IMR-90 (cell line): ENCODE measurements at regions not wholly inside any gene's neighbourhood (a gene's known extent, or its start where the extent isn't known, plus 50 kb on each side); places are given as distances from the start of the nearest gene placed in this dataset.

Experiments
- ATAC-seq: fragments of 200-7000 bp; cut with Tn5 transposase; 2 replicates; pipeline ENCODE4 v1.9.1; 2020; ENCODE audit warnings: low read depth, mild to moderate bottlenecking, moderate library complexity
- BruUV-seq: library from RNA; stranded (reverse); fragments of 400-500 nt; replicated peaks from 2 replicates; lab custom pipeline; 2021; lab: Mats Ljungman, UMichigan
- CTCF ChIA-PET: fragments of 300-600 bp; formaldehyde crosslinking; extraction: SDS; loops from one replicate; lab custom pipeline; 2021; ENCODE audit warnings: antibody characterized with exemption; lab: Yijun Ruan, JAX
- POLR2A ChIA-PET: fragments of 300-600 bp; sonication (Branson Sonifier 250); formaldehyde crosslinking; loops from one replicate; lab custom pipeline; 2022; ENCODE audit warnings: antibody characterized with exemption; ENCODE audit not compliant: unreplicated experiment; lab: Charles Lee
- DNase-seq: peaks from one replicate; pipeline ENCODE4 v3.0.0; 2013
- H2AFZ ChIP-seq: replicated peaks from 2 replicates; pipeline ENCODE3; 2013; ENCODE audit warnings: low read length, mild to moderate bottlenecking; ENCODE audit not compliant: poor library complexity
- H2AK5ac ChIP-seq: 2 replicates; pipeline ENCODE4 v1.6.1; 2013; ENCODE audit warnings: low read depth, low read length, inconsistent platforms
- H2AK9ac ChIP-seq: replicated peaks from 2 replicates; pipeline ENCODE3; 2013; ENCODE audit warnings: mild to moderate bottlenecking, low read depth, low read length, moderate library complexity; ENCODE audit not compliant: poor library complexity
- H2BK120ac ChIP-seq: 2 replicates; pipeline ENCODE4 v1.6.1; 2013; ENCODE audit warnings: low read depth, low read length, inconsistent platforms
- H2BK15ac ChIP-seq: 3 replicates; pipeline ENCODE4 v1.6.1; 2013; ENCODE audit warnings: low read depth, low read length, inconsistent platforms
- H2BK20ac ChIP-seq: 2 replicates; pipeline ENCODE4 v1.6.1; 2013; ENCODE audit warnings: low read depth, mild to moderate bottlenecking, inconsistent platforms, low read length, moderate library complexity
- H2BK5ac ChIP-seq: 2 replicates; pipeline ENCODE4 v1.6.1; 2013; ENCODE audit warnings: mild to moderate bottlenecking, low read depth, low read length, inconsistent platforms; ENCODE audit not compliant: poor library complexity, severe bottlenecking
- H3K14ac ChIP-seq: replicated peaks from 2 replicates; pipeline ENCODE4 v1.6.1; 2013; ENCODE audit warnings: low read depth, low read length, inconsistent platforms
- H3K18ac ChIP-seq: 2 replicates; pipeline ENCODE4 v1.6.1; 2013; ENCODE audit warnings: low read depth, low read length, control low read depth
- H3K23ac ChIP-seq: 2 replicates; pipeline ENCODE4 v1.6.1; 2013; ENCODE audit warnings: low read depth, low read length, inconsistent platforms
- H3K27ac ChIP-seq: 2 replicates; pipeline ENCODE4 v1.5.1; 2013; ENCODE audit warnings: mild to moderate bottlenecking, control low read depth, low read length; ENCODE audit not compliant: insufficient read depth
- H3K27me3 ChIP-seq: 2 replicates; pipeline ENCODE4 v1.6.1; 2013; ENCODE audit warnings: low read length; ENCODE audit not compliant: control insufficient read depth, insufficient read depth
- H3K36me3 ChIP-seq: 2 replicates; pipeline ENCODE4 v1.6.1; 2013; ENCODE audit warnings: low read length, mixed read lengths; ENCODE audit not compliant: control insufficient read depth, insufficient read depth
- H3K4ac ChIP-seq: 2 replicates; pipeline ENCODE4 v1.6.1; 2013; ENCODE audit warnings: low read depth, low read length, inconsistent platforms
- H3K4me1 ChIP-seq: 2 replicates; pipeline ENCODE4 v1.6.1; 2013; ENCODE audit warnings: low read length, mixed read lengths; ENCODE audit not compliant: control insufficient read depth, insufficient read depth
- H3K4me2 ChIP-seq: 2 replicates; pipeline ENCODE4 v1.6.1; 2013; ENCODE audit warnings: low read depth, mild to moderate bottlenecking, control low read depth, low read length, moderate library complexity
- H3K4me3 ChIP-seq: 2 replicates; pipeline ENCODE4 v1.5.1; 2013; ENCODE audit warnings: low read depth, mild to moderate bottlenecking, control low read depth, low read length, moderate library complexity; ENCODE audit not compliant: insufficient read depth
- H3K56ac ChIP-seq: 2 replicates; pipeline ENCODE4 v1.6.1; 2013; ENCODE audit warnings: low read length, inconsistent platforms; ENCODE audit not compliant: insufficient read depth; ENCODE audit errors: extremely low read depth
- H3K79me1 ChIP-seq, 2 experiments: 2 replicates each; pipeline ENCODE4 v1.6.1; 2013; ENCODE audit warnings: low read length in 2 of 2, inconsistent platforms in 1 of 2, low read depth in 1 of 2
- H3K9ac ChIP-seq: 2 replicates; pipeline ENCODE4 v1.6.1; 2013; ENCODE audit warnings: low read depth, low read length, control low read depth
- H3K9me1 ChIP-seq: 2 replicates; pipeline ENCODE4 v1.6.1; 2013; ENCODE audit warnings: low read length, inconsistent platforms; ENCODE audit not compliant: insufficient read depth
- H3K9me3 ChIP-seq: 2 replicates; pipeline ENCODE4 v1.6.1; 2013; ENCODE audit warnings: low read length; ENCODE audit not compliant: control insufficient read depth, insufficient read depth
- H4K20me1 ChIP-seq: 2 replicates; pipeline ENCODE4 v1.6.1; 2013; ENCODE audit warnings: low read length, inconsistent platforms; ENCODE audit not compliant: insufficient read depth
- H4K5ac ChIP-seq: 2 replicates; pipeline ENCODE4 v1.6.1; 2013; ENCODE audit warnings: mild to moderate bottlenecking, low read depth, low read length, control low read depth
- H4K8ac ChIP-seq, 2 experiments: 2 replicates each; pipeline ENCODE4 v1.6.1; 2013; ENCODE audit warnings: low read depth in 2 of 2, low read length in 2 of 2, control low read depth in 1 of 2, inconsistent platforms in 1 of 2
- H4K91ac ChIP-seq: 2 replicates; pipeline ENCODE4 v1.6.1; 2013; ENCODE audit warnings: low read depth, low read length, inconsistent platforms; ENCODE audit not compliant: insufficient read depth
- BHLHE40 ChIP-seq: fragments of 150-350 bp; IDR thresholded peaks from 2 replicates; pipeline ENCODE4 v1.6.1; 2016; ENCODE audit warnings: mild to moderate bottlenecking, low read depth, low read length
- CEBPB ChIP-seq: IDR thresholded peaks from 2 replicates; pipeline ENCODE4 v1.6.1; 2012; ENCODE audit warnings: low read depth, low read length, improper control_type of control experiment
- CHD1 ChIP-seq: IDR thresholded peaks from 2 replicates; pipeline ENCODE4 v1.6.1; 2012; ENCODE audit warnings: low read depth, low read length, improper control_type of control experiment
- ELK1 ChIP-seq: fragments of 150-350 bp; IDR thresholded peaks from 2 replicates; pipeline ENCODE4 v1.6.1; 2016; ENCODE audit warnings: low read depth, mild to moderate bottlenecking, low read length, moderate library complexity, borderline replicate concordance
- FOS ChIP-seq: fragments of 150-350 bp; IDR thresholded peaks from 2 replicates; pipeline ENCODE4 v1.6.1; 2016; ENCODE audit warnings: low read depth, low read length
- MAZ ChIP-seq: IDR thresholded peaks from 2 replicates; pipeline ENCODE4 v1.6.1; 2012; ENCODE audit warnings: low read depth, mild to moderate bottlenecking, low read length, improper control_type of control experiment, moderate library complexity, borderline replicate concordance
- NFE2L2 ChIP-seq: fragments of 150-350 bp; IDR thresholded peaks from 2 replicates; pipeline ENCODE4 v1.6.1; 2016; ENCODE audit warnings: low read depth, mild to moderate bottlenecking, low read length
- POLR2A ChIP-seq: IDR thresholded peaks from 2 replicates; pipeline ENCODE4 v1.6.1; 2012; ENCODE audit warnings: mild to moderate bottlenecking, low read depth, low read length
- RAD21 ChIP-seq: IDR thresholded peaks from 2 replicates; pipeline ENCODE4 v1.6.1; 2012; ENCODE audit warnings: low read length, improper control_type of control experiment
- RCOR1 ChIP-seq: IDR thresholded peaks from 2 replicates; pipeline ENCODE4 v1.6.1; 2012; ENCODE audit warnings: mild to moderate bottlenecking, low read length, improper control_type of control experiment; ENCODE audit not compliant: insufficient replicate concordance
- RFX5 ChIP-seq: IDR thresholded peaks from 2 replicates; pipeline ENCODE4 v1.8.0; 2012; ENCODE audit warnings: low read depth, mild to moderate bottlenecking, low read length, moderate library complexity
- SMC3 ChIP-seq: fragments of 150-350 bp; IDR thresholded peaks from 2 replicates; pipeline ENCODE4 v1.6.1; 2016; ENCODE audit warnings: low read depth, mild to moderate bottlenecking, antibody characterized with exemption, low read length, moderate library complexity
- USF2 ChIP-seq: fragments of 150-350 bp; IDR thresholded peaks from 2 replicates; pipeline ENCODE4 v1.6.1; 2017; ENCODE audit warnings: mild to moderate bottlenecking, antibody characterized with exemption, low read length, low read depth
- WGBS, 2 experiments: methylation state at CpG; one replicate each; pipeline versions ENCODE4 v1.1.5 to v1.1.7; 2013; ENCODE audit warnings: missing lambda C conversion rate in 2 of 2; ENCODE audit not compliant: insufficient read length in 1 of 2; ENCODE audit errors: extremely low coverage in 2 of 2; 5-methylcytosine and 5-hydroxymethylcytosine counted together
- dilution Hi-C: fragments of 300-500 bp; cut with HindIII; formaldehyde crosslinking; loops from one replicate; pipeline ENCODE4 v1.14.3; 2018; ENCODE audit warnings: low sequenced_read_pairs; ENCODE audit not compliant: unreplicated experiment
- in situ Hi-C: fragments of 300-500 bp; cut with MboI; formaldehyde crosslinking; loops from 3 replicates; pipeline ENCODE4 v1.14.3; 2019; ENCODE audit warnings: low sequenced_read_pairs, inconsistent platforms, mixed read lengths
- intact Hi-C: fragments of 100-400 bp; cut with micrococcal nuclease; formaldehyde crosslinking; loops from 2 replicates; pipeline ENCODE4 v1.10.0; 2022
- TF ChIP-seq, protein P1 (sequence below): conservative IDR thresholded peaks from 2 replicates; pipeline ENCODE4 v1.5.1; 2012; ENCODE audit warnings: mild to moderate bottlenecking, low read depth, low read length, improper control_type of control experiment

GRCh38 chr2:12106440-12107080 lies 360.1 kb downstream of the LPIN1 start:
- ATAC-seq, result peak; percentile 97
- no CpG with 5 or more reads among the region's 11 CpGs for WGBS, 2 experiments
- in situ Hi-C loops (no loop called here), dilution Hi-C loops (no loop called here), intact Hi-C loops (loop anchor here (5.0 kb wide), 3 partner anchors 274 to 611 kb away; partner anchors contain the start of gene TRIB2)
- peaks cover 12% of the 10 kb centered on the region for H3K4me1 ChIP-seq
- no peak overlapping the region for H3K56ac ChIP-seq
- no peak overlapping the region for H3K23ac ChIP-seq
- no peaks in the 10 kb centered on the region for H3K36me3 ChIP-seq
- POLR2A ChIA-PET, result interaction anchor here (0.6 kb wide), 1 partner anchor 88 kb away, joined by 3 read pairs; no protein-coding TSS in a partner anchor
- peak overlapping the region; percentile 3; the same call in 1 of the 2 replicates for H3K18ac ChIP-seq
- CTCF ChIA-PET, result interaction anchor here (0.6 kb wide), 1 partner anchor 124 kb away, joined by 4 read pairs; no protein-coding TSS in a partner anchor
- no peaks in the 10 kb centered on the region for H3K9me3 ChIP-seq
- peak overlapping the region; percentile 33 to 42; a peak in 1 of 4 replicates for H4K8ac ChIP-seq
- H2AFZ ChIP-seq, result peak overlapping the region; percentile 70
- H3K4me2 ChIP-seq, result no peak overlapping the region
- H3K9me1 ChIP-seq, result no peaks in the 10 kb centered on the region; the same call in 1 of the 2 replicates
- peak overlapping the region; percentile 56; the same call in 1 of the 2 replicates for H3K4ac ChIP-seq
- H4K20me1 ChIP-seq, result no peaks in the 10 kb centered on the region
- H2BK15ac ChIP-seq, result peak overlapping the region; percentile 83; the same call in 2 of the 3 replicates
- BruUV-seq, result no TSS peak
- H2AK5ac ChIP-seq, result peak overlapping the region; percentile 77
- no peaks in the 10 kb centered on the region for H3K27me3 ChIP-seq
- DNase-seq, result peak; percentile 99
- H4K91ac ChIP-seq, result peak overlapping the region; percentile 54
- H3K9ac ChIP-seq, result no peak overlapping the region
- H3K4me3 ChIP-seq, result no peak overlapping the region
- peak overlapping the region; percentile 71 for H2AK9ac ChIP-seq
- no peak overlapping the region for H3K27ac ChIP-seq
- H3K14ac ChIP-seq, result peak overlapping the region; percentile 66
- H2BK20ac ChIP-seq, result peak overlapping the region; percentile 59
- no peaks in the 10 kb centered on the region for H3K79me1 ChIP-seq
- H4K5ac ChIP-seq, result no peak overlapping the region
- H2BK5ac ChIP-seq, result peak overlapping the region; percentile 11
- peak overlapping the region; percentile 65 for H2BK120ac ChIP-seq
- no peak for TF ChIP-seq POLR2A
- TF ChIP-seq CHD1, result 0 out of 2 replicates have a peak, but pooled peaks have one; percentile 63
- no peak for TF ChIP-seq NFE2L2
- peak; percentile 70 for TF ChIP-seq USF2
- peak; percentile 42 for TF ChIP-seq RAD21
- TF ChIP-seq, protein P1, sequence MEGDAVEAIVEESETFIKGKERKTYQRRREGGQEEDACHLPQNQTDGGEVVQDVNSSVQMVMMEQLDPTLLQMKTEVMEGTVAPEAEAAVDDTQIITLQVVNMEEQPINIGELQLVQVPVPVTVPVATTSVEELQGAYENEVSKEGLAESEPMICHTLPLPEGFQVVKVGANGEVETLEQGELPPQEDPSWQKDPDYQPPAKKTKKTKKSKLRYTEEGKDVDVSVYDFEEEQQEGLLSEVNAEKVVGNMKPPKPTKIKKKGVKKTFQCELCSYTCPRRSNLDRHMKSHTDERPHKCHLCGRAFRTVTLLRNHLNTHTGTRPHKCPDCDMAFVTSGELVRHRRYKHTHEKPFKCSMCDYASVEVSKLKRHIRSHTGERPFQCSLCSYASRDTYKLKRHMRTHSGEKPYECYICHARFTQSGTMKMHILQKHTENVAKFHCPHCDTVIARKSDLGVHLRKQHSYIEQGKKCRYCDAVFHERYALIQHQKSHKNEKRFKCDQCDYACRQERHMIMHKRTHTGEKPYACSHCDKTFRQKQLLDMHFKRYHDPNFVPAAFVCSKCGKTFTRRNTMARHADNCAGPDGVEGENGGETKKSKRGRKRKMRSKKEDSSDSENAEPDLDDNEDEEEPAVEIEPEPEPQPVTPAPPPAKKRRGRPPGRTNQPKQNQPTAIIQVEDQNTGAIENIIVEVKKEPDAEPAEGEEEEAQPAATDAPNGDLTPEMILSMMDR, result no peak
- TF ChIP-seq RCOR1, result peak; percentile 65
- peak; percentile 91 for TF ChIP-seq MAZ
- peak; percentile 10; the same call in 1 of the 2 replicates for TF ChIP-seq SMC3
- TF ChIP-seq BHLHE40, result peak; percentile 66
- TF ChIP-seq ELK1, result no peak
- no peak for TF ChIP-seq RFX5
- TF ChIP-seq FOS, result peak; percentile 97
- peak; percentile 0; the same call in 1 of the 2 replicates for TF ChIP-seq CEBPB
